ENCODE measurements at regions not wholly inside any gene's neighbourhood (a gene's known extent, or its start where the extent isn't known, plus 50 kb on each side); places are given as distances from the start of the nearest gene placed in this dataset.

GRCh38 chr1:30051777-30052176, 671.6 kb downstream of the MATN1 start:
- no peak for ATAC-seq
- TF ChIP-seq TOX (CRISPR knock-in tag; IDR thresholded peaks at IDR 0.05; ENCODE audit: borderline replicate concordance) (no peak), TCF4 (CRISPR knock-in tag; IDR thresholded peaks at IDR 0.05; ENCODE audit: borderline replicate concordance) (no peak), BACH2 (CRISPR knock-in tag; IDR thresholded peaks at IDR 0.05; ENCODE audit: borderline replicate concordance) (no peak), RARB (CRISPR knock-in tag; IDR thresholded peaks at IDR 0.05) (no peak), OSR1 (CRISPR knock-in tag; IDR thresholded peaks at IDR 0.05) (no peak), ZNF8 (CRISPR knock-in tag; IDR thresholded peaks at IDR 0.05) (no peak)
- TF ChIP-seq, protein P1, sequence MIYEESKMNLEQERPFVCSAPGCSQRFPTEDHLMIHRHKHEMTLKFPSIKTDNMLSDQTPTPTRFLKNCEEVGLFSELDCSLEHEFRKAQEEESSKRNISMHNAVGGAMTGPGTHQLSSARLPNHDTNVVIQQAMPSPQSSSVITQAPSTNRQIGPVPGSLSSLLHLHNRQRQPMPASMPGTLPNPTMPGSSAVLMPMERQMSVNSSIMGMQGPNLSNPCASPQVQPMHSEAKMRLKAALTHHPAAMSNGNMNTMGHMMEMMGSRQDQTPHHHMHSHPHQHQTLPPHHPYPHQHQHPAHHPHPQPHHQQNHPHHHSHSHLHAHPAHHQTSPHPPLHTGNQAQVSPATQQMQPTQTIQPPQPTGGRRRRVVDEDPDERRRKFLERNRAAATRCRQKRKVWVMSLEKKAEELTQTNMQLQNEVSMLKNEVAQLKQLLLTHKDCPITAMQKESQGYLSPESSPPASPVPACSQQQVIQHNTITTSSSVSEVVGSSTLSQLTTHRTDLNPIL (CRISPR knock-in tag; IDR thresholded peaks at IDR 0.05; ENCODE audit: low read depth) = no peak

- no peak for ATAC-seq
- TF ChIP-seq, protein P2, sequence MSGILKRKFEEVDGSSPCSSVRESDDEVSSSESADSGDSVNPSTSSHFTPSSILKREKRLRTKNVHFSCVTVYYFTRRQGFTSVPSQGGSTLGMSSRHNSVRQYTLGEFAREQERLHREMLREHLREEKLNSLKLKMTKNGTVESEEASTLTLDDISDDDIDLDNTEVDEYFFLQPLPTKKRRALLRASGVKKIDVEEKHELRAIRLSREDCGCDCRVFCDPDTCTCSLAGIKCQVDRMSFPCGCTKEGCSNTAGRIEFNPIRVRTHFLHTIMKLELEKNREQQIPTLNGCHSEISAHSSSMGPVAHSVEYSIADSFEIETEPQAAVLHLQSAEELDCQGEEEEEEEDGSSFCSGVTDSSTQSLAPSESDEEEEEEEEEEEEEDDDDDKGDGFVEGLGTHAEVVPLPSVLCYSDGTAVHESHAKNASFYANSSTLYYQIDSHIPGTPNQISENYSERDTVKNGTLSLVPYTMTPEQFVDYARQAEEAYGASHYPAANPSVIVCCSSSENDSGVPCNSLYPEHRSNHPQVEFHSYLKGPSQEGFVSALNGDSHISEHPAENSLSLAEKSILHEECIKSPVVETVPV (CRISPR knock-in tag; IDR thresholded peaks at IDR 0.05) = no peak
- TF ChIP-seq TCF4 (CRISPR knock-in tag; IDR thresholded peaks at IDR 0.05; ENCODE audit: borderline replicate concordance) = no peak
- TF ChIP-seq ZFP3 (CRISPR knock-in tag; IDR thresholded peaks at IDR 0.05) = no peak
- TF ChIP-seq ZFP30 (CRISPR knock-in tag; IDR thresholded peaks at IDR 0.05) = no peak
- TF ChIP-seq TOX (CRISPR knock-in tag; IDR thresholded peaks at IDR 0.05; ENCODE audit: borderline replicate concordance) = no peak
- TF ChIP-seq ARNTL (CRISPR knock-in tag; IDR thresholded peaks at IDR 0.05; ENCODE audit: borderline replicate concordance, low read depth) = no peak
- TF ChIP-seq, protein P1 (CRISPR knock-in tag; IDR thresholded peaks at IDR 0.05; ENCODE audit: low read depth) = no peak
- TF ChIP-seq PATZ1 (CRISPR knock-in tag; IDR thresholded peaks at IDR 0.05; ENCODE audit: borderline replicate concordance) = no peak
- TF ChIP-seq ESRRG (CRISPR knock-in tag; IDR thresholded peaks at IDR 0.05) = no peak
- TF ChIP-seq TSHZ2 (CRISPR knock-in tag; IDR thresholded peaks at IDR 0.05) = no peak
Measured at GRCh38 chr1:30049748-30050296, 673.6 kb downstream of the MATN1 start.

GRCh38 chr1:30048905-30049304, 674.5 kb downstream of the MATN1 start:
- no peak for ATAC-seq
- TF ChIP-seq ZNF70 (CRISPR knock-in tag; IDR thresholded peaks at IDR 0.05) = no peak
- TF ChIP-seq TSHZ2 (CRISPR knock-in tag; IDR thresholded peaks at IDR 0.05) = no peak
- no peak for TF ChIP-seq ZFP3 (CRISPR knock-in tag; IDR thresholded peaks at IDR 0.05)
- no peak for TF ChIP-seq SNAI2 (CRISPR knock-in tag; IDR thresholded peaks at IDR 0.05)
- no peak for TF ChIP-seq BACH2 (CRISPR knock-in tag; IDR thresholded peaks at IDR 0.05; ENCODE audit: borderline replicate concordance)
- TF ChIP-seq, protein P2 (CRISPR knock-in tag; IDR thresholded peaks at IDR 0.05) = no peak
- TF ChIP-seq PPARA (CRISPR knock-in tag; IDR thresholded peaks at IDR 0.05; ENCODE audit: borderline replicate concordance) = no peak
